ENCODE measurements at regions not wholly inside any gene's neighbourhood (a gene's known extent, or its start where the extent isn't known, plus 50 kb on each side); places are given as distances from the start of the nearest gene placed in this dataset.

DNA sequence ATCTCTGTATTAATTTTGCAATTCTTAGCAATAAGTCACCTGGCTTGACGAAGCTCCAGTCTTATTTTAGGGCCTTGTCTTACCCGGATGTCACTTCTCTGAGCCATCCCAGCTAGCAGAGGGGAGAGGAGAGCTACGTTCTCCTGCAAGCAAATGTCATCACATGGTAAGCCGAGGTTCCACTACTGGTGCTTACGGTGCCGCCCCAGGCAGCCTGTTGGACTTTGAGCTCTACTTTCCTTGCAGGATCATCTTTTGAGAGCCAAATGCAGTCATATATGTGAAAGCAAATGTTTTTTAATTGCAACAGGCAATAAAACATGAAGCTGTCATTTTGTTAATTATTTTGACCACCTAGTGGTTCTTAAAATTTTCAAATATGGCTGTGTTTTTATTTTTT, 140.9 kb downstream of the FAM43A start:
- TF ChIP-seq, protein P1, sequence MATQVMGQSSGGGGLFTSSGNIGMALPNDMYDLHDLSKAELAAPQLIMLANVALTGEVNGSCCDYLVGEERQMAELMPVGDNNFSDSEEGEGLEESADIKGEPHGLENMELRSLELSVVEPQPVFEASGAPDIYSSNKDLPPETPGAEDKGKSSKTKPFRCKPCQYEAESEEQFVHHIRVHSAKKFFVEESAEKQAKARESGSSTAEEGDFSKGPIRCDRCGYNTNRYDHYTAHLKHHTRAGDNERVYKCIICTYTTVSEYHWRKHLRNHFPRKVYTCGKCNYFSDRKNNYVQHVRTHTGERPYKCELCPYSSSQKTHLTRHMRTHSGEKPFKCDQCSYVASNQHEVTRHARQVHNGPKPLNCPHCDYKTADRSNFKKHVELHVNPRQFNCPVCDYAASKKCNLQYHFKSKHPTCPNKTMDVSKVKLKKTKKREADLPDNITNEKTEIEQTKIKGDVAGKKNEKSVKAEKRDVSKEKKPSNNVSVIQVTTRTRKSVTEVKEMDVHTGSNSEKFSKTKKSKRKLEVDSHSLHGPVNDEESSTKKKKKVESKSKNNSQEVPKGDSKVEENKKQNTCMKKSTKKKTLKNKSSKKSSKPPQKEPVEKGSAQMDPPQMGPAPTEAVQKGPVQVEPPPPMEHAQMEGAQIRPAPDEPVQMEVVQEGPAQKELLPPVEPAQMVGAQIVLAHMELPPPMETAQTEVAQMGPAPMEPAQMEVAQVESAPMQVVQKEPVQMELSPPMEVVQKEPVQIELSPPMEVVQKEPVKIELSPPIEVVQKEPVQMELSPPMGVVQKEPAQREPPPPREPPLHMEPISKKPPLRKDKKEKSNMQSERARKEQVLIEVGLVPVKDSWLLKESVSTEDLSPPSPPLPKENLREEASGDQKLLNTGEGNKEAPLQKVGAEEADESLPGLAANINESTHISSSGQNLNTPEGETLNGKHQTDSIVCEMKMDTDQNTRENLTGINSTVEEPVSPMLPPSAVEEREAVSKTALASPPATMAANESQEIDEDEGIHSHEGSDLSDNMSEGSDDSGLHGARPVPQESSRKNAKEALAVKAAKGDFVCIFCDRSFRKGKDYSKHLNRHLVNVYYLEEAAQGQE (IDR thresholded peaks at IDR 0.05; ENCODE audit: insufficient read depth in 1 of 2, low read depth in 2 of 2, low read length in 2 of 2), result no peak
- TF ChIP-seq TAF1 (IDR thresholded peaks at IDR 0.05; ENCODE audit: borderline replicate concordance, insufficient read depth, low read length), result no peak

DNA sequence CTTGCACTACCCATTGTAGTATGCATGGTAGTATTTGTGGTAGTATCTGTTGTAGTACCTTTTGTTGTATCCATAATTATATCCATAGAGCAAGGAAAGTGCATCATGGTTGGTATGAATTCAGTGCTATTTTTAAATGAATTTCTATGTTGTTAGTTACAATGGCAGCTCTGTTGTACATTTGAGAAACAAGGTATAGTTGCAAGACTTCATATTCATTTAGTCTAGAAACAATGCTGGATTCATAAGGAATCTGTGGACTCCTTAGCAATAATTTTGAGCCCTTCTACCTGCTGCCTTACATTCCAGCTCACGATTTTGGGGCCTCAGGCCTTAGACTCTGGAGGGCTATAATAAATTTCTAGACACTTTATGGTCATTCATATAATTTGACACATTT, 141.8 kb downstream of the FAM43A start:
- TF ChIP-seq POLR2AphosphoS5 (IDR thresholded peaks at IDR 0.05; ENCODE audit: low read depth, low read length) (no peak), FOXP2 (optimal IDR thresholded peaks at IDR 0.05; ENCODE audit: borderline replicate concordance, extremely low read depth, extremely low read length, insufficient read depth) (no peak), TAF1 (IDR thresholded peaks at IDR 0.05; ENCODE audit: borderline replicate concordance, insufficient read depth, low read length) (no peak), SIN3A (IDR thresholded peaks at IDR 0.05; ENCODE audit: borderline replicate concordance, insufficient read depth, low read length) (no peak)
- TF ChIP-seq, protein P1 (IDR thresholded peaks at IDR 0.05; ENCODE audit: insufficient read depth in 1 of 2, low read depth in 2 of 2, low read length in 2 of 2), result no peak

DNA sequence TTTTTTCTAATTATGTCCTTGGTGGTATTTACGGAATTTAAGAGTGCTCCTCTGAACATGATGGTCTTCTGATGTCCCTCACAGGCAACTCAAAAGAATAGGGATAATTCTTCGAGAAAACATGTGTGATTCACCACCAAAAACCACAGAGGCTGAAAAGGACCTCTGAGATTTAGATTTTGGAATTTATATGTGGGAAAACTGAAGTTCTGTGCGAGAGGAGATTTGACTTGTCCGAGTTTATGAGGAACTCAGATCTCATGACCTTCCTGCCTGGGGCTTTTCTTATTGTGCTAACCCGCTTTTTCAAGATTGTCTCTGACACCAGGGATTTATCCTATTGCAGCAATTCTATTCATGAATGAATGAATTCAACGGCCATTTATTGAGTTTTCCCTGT, 142.4 kb downstream of the FAM43A start:
- TF ChIP-seq, protein P1 (IDR thresholded peaks at IDR 0.05; ENCODE audit: insufficient read depth in 1 of 2, low read depth in 2 of 2, low read length in 2 of 2), result no peak
- TF ChIP-seq POLR2AphosphoS5 (IDR thresholded peaks at IDR 0.05; ENCODE audit: low read depth, low read length), result no peak
- TF ChIP-seq SIN3A (IDR thresholded peaks at IDR 0.05; ENCODE audit: borderline replicate concordance, insufficient read depth, low read length), result no peak
- no peak for TF ChIP-seq TAF1 (IDR thresholded peaks at IDR 0.05; ENCODE audit: borderline replicate concordance, insufficient read depth, low read length)
- no peak for TF ChIP-seq FOXP2 (optimal IDR thresholded peaks at IDR 0.05; ENCODE audit: borderline replicate concordance, extremely low read depth, extremely low read length, insufficient read depth)

DNA sequence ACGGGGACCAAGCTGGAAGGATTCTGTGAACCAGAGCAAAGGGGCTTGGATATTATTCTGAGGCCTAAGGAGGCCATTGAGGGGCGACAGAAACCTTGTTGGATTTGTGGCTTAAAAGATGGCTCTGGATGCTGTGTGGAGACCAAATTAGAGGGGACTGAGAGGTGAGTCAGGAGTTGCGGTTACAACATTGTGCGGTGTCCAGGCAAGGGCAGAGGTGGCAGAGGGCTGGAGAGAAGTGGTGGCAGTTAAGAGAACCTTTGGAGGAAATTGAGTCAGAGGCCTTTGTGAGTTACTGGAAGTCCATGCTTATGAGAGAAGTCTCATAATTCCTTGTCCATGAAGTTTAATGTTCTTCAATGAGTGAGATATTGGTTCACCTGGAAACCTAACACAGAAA, 143.2 kb downstream of the FAM43A start:
- TF ChIP-seq, protein P1 (IDR thresholded peaks at IDR 0.05; ENCODE audit: insufficient read depth in 1 of 2, low read depth in 2 of 2, low read length in 2 of 2), result no peak
- TF ChIP-seq FOXP2 (optimal IDR thresholded peaks at IDR 0.05; ENCODE audit: borderline replicate concordance, extremely low read depth, extremely low read length, insufficient read depth), result no peak
- TF ChIP-seq SIN3A (IDR thresholded peaks at IDR 0.05; ENCODE audit: borderline replicate concordance, insufficient read depth, low read length), result no peak
- TF ChIP-seq POLR2AphosphoS5 (IDR thresholded peaks at IDR 0.05; ENCODE audit: low read depth, low read length), result no peak
- TF ChIP-seq TAF1 (IDR thresholded peaks at IDR 0.05; ENCODE audit: borderline replicate concordance, insufficient read depth, low read length), result no peak

DNA sequence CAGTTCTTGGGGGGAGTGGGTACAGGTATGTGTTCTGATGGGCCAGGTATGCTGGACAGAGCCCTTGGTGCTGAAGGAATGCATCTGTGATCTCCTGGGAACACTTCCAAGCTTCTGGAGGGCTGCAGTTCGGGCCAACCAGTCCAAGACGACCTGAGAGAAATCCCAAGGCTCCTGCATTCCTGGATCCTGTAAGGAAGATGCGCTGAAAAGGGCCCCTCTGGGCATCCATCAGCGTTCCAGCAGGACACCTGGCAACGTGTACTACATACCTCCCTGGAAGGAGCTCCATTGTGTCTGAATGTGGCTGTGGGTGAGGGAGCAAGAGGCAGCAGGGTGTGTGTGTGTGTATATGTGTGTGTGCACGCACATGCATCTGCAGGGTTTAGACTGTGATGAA, 144.7 kb downstream of the FAM43A start:
- TF ChIP-seq POLR2AphosphoS5 (IDR thresholded peaks at IDR 0.05; ENCODE audit: low read depth, low read length), result no peak

Data from PFSK-1 (cell line).